ENCODE measurements at regions not wholly inside any gene's neighbourhood (a gene's known extent, or its start where the extent isn't known, plus 50 kb on each side); places are given as distances from the start of the nearest gene placed in this dataset.

- Mint-ChIP-seq H3K9me3 (peaks cover 6 to 24% (median 18%) of the 10 kb centered on the region in 5 donors), H3K27ac (no peak overlapping the region), H3K27me3 (peaks cover 0 to 1% of the 10 kb centered on the region in 2 donors), H3K4me1 (no peaks in the 10 kb centered on the region), H3K4me3 (no peak overlapping the region), H3K36me3 (no peaks in the 10 kb centered on the region)
- Histone ChIP-seq H3K9me3 (ENCODE audit: low read length) (no peaks in the 10 kb centered on the region), H3K4me1 (ENCODE audit: insufficient read depth, low read length) (no peaks in the 10 kb centered on the region), H3K36me3 (ENCODE audit: insufficient read depth, low read length) (no peaks in the 10 kb centered on the region), H3K4me3 (ENCODE audit: low read length) (no peak overlapping the region), H3K27ac (ENCODE audit: low read depth, low read length) (no peak overlapping the region), H3K27me3 (ENCODE audit: insufficient read depth, low read length, poor library complexity, severe bottlenecking) (no peaks in the 10 kb centered on the region)
- no peak for DNase-seq
- ChIA-PET POLR2A (no interaction called here), CTCF (no interaction called here)
Observed at GRCh38 chr1:163761898-163762297, 440.1 kb downstream of the NUF2 start.

GRCh38 chr1:163766257-163766918 is 444.6 kb downstream of the NUF2 start:
- Mint-ChIP-seq H3K9me3 (peaks cover 4 to 15% (median 12%) of the 10 kb centered on the region in 5 donors), H3K27ac (no peak overlapping the region), H3K36me3 (no peaks in the 10 kb centered on the region), H3K4me1 (no peaks in the 10 kb centered on the region), H3K4me3 (no peak overlapping the region), H3K27me3 (peaks cover 0 to 1% of the 10 kb centered on the region in 2 donors)
- Histone ChIP-seq H3K4me1 (ENCODE audit: insufficient read depth, low read length) (no peaks in the 10 kb centered on the region), H3K27ac (ENCODE audit: low read depth, low read length) (no peak overlapping the region), H3K36me3 (ENCODE audit: insufficient read depth, low read length) (no peaks in the 10 kb centered on the region), H3K27me3 (ENCODE audit: insufficient read depth, low read length, poor library complexity, severe bottlenecking) (no peaks in the 10 kb centered on the region), H3K4me3 (ENCODE audit: low read length) (no peak overlapping the region), H3K9me3 (ENCODE audit: low read length) (no peaks in the 10 kb centered on the region)
- no peak for DNase-seq
- POLR2A ChIA-PET = no interaction called here
- CTCF ChIA-PET = no interaction called here

- DNase-seq = no peak
- Histone ChIP-seq H3K9me3 (ENCODE audit: low read length) (no peaks in the 10 kb centered on the region), H3K4me3 (ENCODE audit: low read length) (no peak overlapping the region), H3K4me1 (ENCODE audit: insufficient read depth, low read length) (no peaks in the 10 kb centered on the region), H3K36me3 (ENCODE audit: insufficient read depth, low read length) (no peaks in the 10 kb centered on the region), H3K27ac (ENCODE audit: low read depth, low read length) (no peak overlapping the region), H3K27me3 (ENCODE audit: insufficient read depth, low read length, poor library complexity, severe bottlenecking) (no peaks in the 10 kb centered on the region)
- H3K27ac Mint-ChIP-seq = no peak overlapping the region
- peaks cover 0 to 1% of the 10 kb centered on the region in 2 donors for H3K27me3 Mint-ChIP-seq
- peaks cover 3 to 10% (median 8%) of the 10 kb centered on the region in 5 donors for H3K9me3 Mint-ChIP-seq
- POLR2A ChIA-PET = no interaction called here
- H3K36me3 Mint-ChIP-seq = no peaks in the 10 kb centered on the region
- no peak overlapping the region for H3K4me3 Mint-ChIP-seq
- CTCF ChIA-PET = no interaction called here
- H3K4me1 Mint-ChIP-seq = no peaks in the 10 kb centered on the region
Observed at GRCh38 chr1:163768576-163768975, 446.8 kb downstream of the NUF2 start.

GRCh38 chr1:163770265-163770664 is 448.5 kb downstream of the NUF2 start:
- no peak overlapping the region for H3K27ac Mint-ChIP-seq
- H3K27ac ChIP-seq (ENCODE audit: low read depth, low read length) = no peak overlapping the region
- H3K36me3 ChIP-seq (ENCODE audit: insufficient read depth, low read length) = no peaks in the 10 kb centered on the region
- peaks cover 5 to 12% (median 8%) of the 10 kb centered on the region in 5 donors for H3K9me3 Mint-ChIP-seq
- POLR2A ChIA-PET = no interaction called here
- peaks cover 0 to 1% of the 10 kb centered on the region in 2 donors for H3K27me3 Mint-ChIP-seq
- no peak for DNase-seq
- CTCF ChIA-PET = no interaction called here
- H3K4me1 ChIP-seq (ENCODE audit: insufficient read depth, low read length) = no peaks in the 10 kb centered on the region
- no peaks in the 10 kb centered on the region for H3K9me3 ChIP-seq (ENCODE audit: low read length)
- no peak overlapping the region for H3K4me3 Mint-ChIP-seq
- H3K36me3 Mint-ChIP-seq = no peaks in the 10 kb centered on the region
- H3K4me3 ChIP-seq (ENCODE audit: low read length) = no peak overlapping the region
- no peaks in the 10 kb centered on the region for H3K4me1 Mint-ChIP-seq
- no peaks in the 10 kb centered on the region for H3K27me3 ChIP-seq (ENCODE audit: insufficient read depth, low read length, poor library complexity, severe bottlenecking)

GRCh38 chr1:163771637-163772036 is 449.9 kb downstream of the NUF2 start:
- Mint-ChIP-seq H3K4me3 (no peak overlapping the region), H3K27ac (no peak overlapping the region), H3K27me3 (no peaks in the 10 kb centered on the region), H3K36me3 (no peaks in the 10 kb centered on the region), H3K9me3 (peaks cover 4 to 15% (median 10%) of the 10 kb centered on the region in 5 donors), H3K4me1 (no peaks in the 10 kb centered on the region)
- ChIA-PET CTCF (no interaction called here), POLR2A (no interaction called here)
- H3K27me3 ChIP-seq (ENCODE audit: insufficient read depth, low read length, poor library complexity, severe bottlenecking) = no peaks in the 10 kb centered on the region
- no peak overlapping the region for H3K4me3 ChIP-seq (ENCODE audit: low read length)
- DNase-seq = no peak
- H3K36me3 ChIP-seq (ENCODE audit: insufficient read depth, low read length) = no peaks in the 10 kb centered on the region
- no peaks in the 10 kb centered on the region for H3K4me1 ChIP-seq (ENCODE audit: insufficient read depth, low read length)
- H3K27ac ChIP-seq (ENCODE audit: low read depth, low read length) = no peak overlapping the region
- H3K9me3 ChIP-seq (ENCODE audit: low read length) = no peaks in the 10 kb centered on the region

- Mint-ChIP-seq H3K4me1 (no peaks in the 10 kb centered on the region), H3K4me3 (no peak overlapping the region), H3K27me3 (no peaks in the 10 kb centered on the region), H3K36me3 (no peaks in the 10 kb centered on the region), H3K9me3 (peaks cover 5 to 15% (median 10%) of the 10 kb centered on the region in 5 donors), H3K27ac (no peak overlapping the region)
- Histone ChIP-seq H3K9me3 (ENCODE audit: low read length) (no peaks in the 10 kb centered on the region), H3K4me1 (ENCODE audit: insufficient read depth, low read length) (no peaks in the 10 kb centered on the region), H3K27ac (ENCODE audit: low read depth, low read length) (no peak overlapping the region), H3K36me3 (ENCODE audit: insufficient read depth, low read length) (no peaks in the 10 kb centered on the region), H3K27me3 (ENCODE audit: insufficient read depth, low read length, poor library complexity, severe bottlenecking) (no peaks in the 10 kb centered on the region), H3K4me3 (ENCODE audit: low read length) (no peak overlapping the region)
- POLR2A ChIA-PET = no interaction called here
- no peak for DNase-seq
- CTCF ChIA-PET = no interaction called here
Observed at GRCh38 chr1:163772246-163772645, 450.5 kb downstream of the NUF2 start.

- Histone ChIP-seq H3K9me3 (ENCODE audit: low read length) (no peaks in the 10 kb centered on the region), H3K27ac (ENCODE audit: low read depth, low read length) (no peak overlapping the region), H3K4me1 (ENCODE audit: insufficient read depth, low read length) (no peaks in the 10 kb centered on the region), H3K4me3 (ENCODE audit: low read length) (no peak overlapping the region), H3K36me3 (ENCODE audit: insufficient read depth, low read length) (no peaks in the 10 kb centered on the region), H3K27me3 (ENCODE audit: insufficient read depth, low read length, poor library complexity, severe bottlenecking) (no peaks in the 10 kb centered on the region)
- no peaks in the 10 kb centered on the region for H3K36me3 Mint-ChIP-seq
- peaks cover 5 to 15% (median 14%) of the 10 kb centered on the region in 5 donors for H3K9me3 Mint-ChIP-seq
- no peaks in the 10 kb centered on the region for H3K4me1 Mint-ChIP-seq
- ChIA-PET POLR2A (no interaction called here), CTCF (no interaction called here)
- DNase-seq = no peak
- no peaks in the 10 kb centered on the region for H3K27me3 Mint-ChIP-seq
- no peak overlapping the region for H3K27ac Mint-ChIP-seq
- H3K4me3 Mint-ChIP-seq = no peak overlapping the region
Observed at GRCh38 chr1:163773396-163773795, 451.6 kb downstream of the NUF2 start.

GRCh38 chr1:163774401-163774945 is 452.7 kb downstream of the NUF2 start:
- Histone ChIP-seq H3K4me1 (ENCODE audit: insufficient read depth, low read length) (no peaks in the 10 kb centered on the region), H3K4me3 (ENCODE audit: low read length) (no peak overlapping the region), H3K27me3 (ENCODE audit: insufficient read depth, low read length, poor library complexity, severe bottlenecking) (no peaks in the 10 kb centered on the region), H3K27ac (ENCODE audit: low read depth, low read length) (no peak overlapping the region), H3K9me3 (ENCODE audit: low read length) (no peaks in the 10 kb centered on the region), H3K36me3 (ENCODE audit: insufficient read depth, low read length) (no peaks in the 10 kb centered on the region)
- no peaks in the 10 kb centered on the region for H3K27me3 Mint-ChIP-seq
- POLR2A ChIA-PET = no interaction called here
- no peaks in the 10 kb centered on the region for H3K4me1 Mint-ChIP-seq
- no peak for DNase-seq
- peaks cover 5 to 25% (median 18%) of the 10 kb centered on the region in 5 donors for H3K9me3 Mint-ChIP-seq
- no peaks in the 10 kb centered on the region for H3K36me3 Mint-ChIP-seq
- H3K4me3 Mint-ChIP-seq = no peak overlapping the region
- CTCF ChIA-PET = no interaction called here
- H3K27ac Mint-ChIP-seq = no peak overlapping the region

Data from CD8-positive, alpha-beta memory T cell (primary cell).